HEK293 (cell line): ENCODE measurements at regions not wholly inside any gene's neighbourhood (a gene's known extent, or its start where the extent isn't known, plus 50 kb on each side); places are given as distances from the start of the nearest gene placed in this dataset.

Experiments used
- CTCF ChIA-PET: fragments of 350-600 bp; formaldehyde crosslinking; extraction: SDS; loops from one replicate; lab custom pipeline; 2021; ENCODE audit warnings: antibody characterized with exemption; lab: Yijun Ruan, JAX
- POLR2A ChIA-PET: fragments of 300-600 bp; formaldehyde crosslinking; extraction: SDS; loops from one replicate; lab custom pipeline; 2020; ENCODE audit warnings: antibody characterized with exemption, inconsistent platforms; lab: Yijun Ruan, JAX
- H3K27ac ChIP-seq: fragments of 200-500 bp; sonication (Bioruptor generic); 2 replicates; pipeline ENCODE4 v1.5.1; 2014; ENCODE audit warnings: low read depth, low read length, control low read depth, inconsistent platforms; ENCODE audit errors: extremely low read depth
- H3K36me3 ChIP-seq, 2 experiments: fragments of 200-500 bp in 1 of 2; sonication (Bioruptor generic) in 1 of 2; 1 replicate in 1 of 2; 2 replicates in 1 of 2; pipeline ENCODE4 v1.5.1; 2014 to 2017; ENCODE audit warnings: inconsistent platforms in 2 of 2, low read length in 2 of 2; ENCODE audit not compliant: control insufficient read depth in 2 of 2, insufficient read depth in 1 of 2
- H3K4me1 ChIP-seq: fragments of 200-500 bp; sonication (Bioruptor generic); 2 replicates; pipeline ENCODE4 v1.5.1; 2014; ENCODE audit warnings: mild to moderate bottlenecking, low read length, inconsistent platforms; ENCODE audit not compliant: control insufficient read depth, insufficient read depth
- H3K4me3 ChIP-seq: 2 replicates; pipeline ENCODE4 v1.5.1; 2011; ENCODE audit warnings: low read depth, mild to moderate bottlenecking, control low read depth, low read length, moderate library complexity
- H3K9me3 ChIP-seq: fragments of 200-500 bp; sonication (Bioruptor generic); 2 replicates; pipeline ENCODE4 v1.5.1; 2014; ENCODE audit warnings: low read depth, low read length, inconsistent platforms; ENCODE audit not compliant: control insufficient read depth, insufficient read depth
- FEZF1 ChIP-seq: fragments of 450-650 bp; formaldehyde crosslinking; IDR thresholded peaks from 2 replicates; pipeline ENCODE4 v1.5.1; 2016; ENCODE audit warnings: missing biosample characterization, missing genetic modification characterization
- KLF16 ChIP-seq: fragments of 450-650 bp; formaldehyde crosslinking; IDR thresholded peaks from 2 replicates; pipeline ENCODE4 v1.5.1; 2017; ENCODE audit warnings: missing biosample characterization, missing genetic modification characterization
- KLF8 ChIP-seq: fragments of 450-650 bp; formaldehyde crosslinking; IDR thresholded peaks from 2 replicates; pipeline ENCODE4 v1.5.1; 2016; ENCODE audit warnings: missing biosample characterization, missing genetic modification characterization
- SP2 ChIP-seq: fragments of 450-650 bp; formaldehyde crosslinking; IDR thresholded peaks from 2 replicates; pipeline ENCODE4 v1.5.1; 2016; ENCODE audit warnings: missing biosample characterization, missing genetic modification characterization
- TRIM28 ChIP-seq: IDR thresholded peaks from 2 replicates; pipeline ENCODE4 v1.6.1; 2011; ENCODE audit warnings: low read length, control low read depth, borderline replicate concordance
- WT1 ChIP-seq: fragments of 450-650 bp; formaldehyde crosslinking; IDR thresholded peaks from 2 replicates; pipeline ENCODE4 v1.5.1; 2016; ENCODE audit warnings: missing biosample characterization, missing genetic modification characterization
- ZEB2 ChIP-seq: fragments of 450-650 bp; formaldehyde crosslinking; IDR thresholded peaks from 2 replicates; pipeline ENCODE4 v1.5.1; 2016; ENCODE audit warnings: missing biosample characterization, missing genetic modification characterization
- ZNF146 ChIP-seq: fragments of 450-650 bp; formaldehyde crosslinking; IDR thresholded peaks from 2 replicates; pipeline ENCODE4 v1.5.1; 2016; ENCODE audit warnings: missing biosample characterization, missing genetic modification characterization
- ZNF2 ChIP-seq: fragments of 450-650 bp; formaldehyde crosslinking; IDR thresholded peaks from 2 replicates; pipeline ENCODE4 v1.5.1; 2016; ENCODE audit warnings: missing biosample characterization, missing genetic modification characterization
- ZNF362 ChIP-seq: fragments of 450-650 bp; formaldehyde crosslinking; IDR thresholded peaks from 2 replicates; pipeline ENCODE4 v1.5.1; 2016; ENCODE audit warnings: missing biosample characterization, missing genetic modification characterization
- ZNF37A ChIP-seq: fragments of 450-650 bp; IDR thresholded peaks from 2 replicates; pipeline ENCODE4 v1.5.1; 2018; ENCODE audit warnings: missing biosample characterization, missing genetic modification characterization
- ZNF521 ChIP-seq: fragments of 450-650 bp; formaldehyde crosslinking; IDR thresholded peaks from 2 replicates; pipeline ENCODE4 v1.5.1; 2017; ENCODE audit warnings: missing biosample characterization, mild to moderate bottlenecking, missing genetic modification characterization
- ZNF624 ChIP-seq: fragments of 450-650 bp; formaldehyde crosslinking; IDR thresholded peaks from 2 replicates; pipeline ENCODE4 v1.5.1; 2017; ENCODE audit warnings: missing biosample characterization, missing genetic modification characterization
- ZNF776 ChIP-seq: fragments of 450-650 bp; formaldehyde crosslinking; IDR thresholded peaks from 2 replicates; pipeline ENCODE4 v1.5.0; 2017; ENCODE audit warnings: missing biosample characterization, missing genetic modification characterization, borderline replicate concordance
- TF ChIP-seq, protein P1 (sequence below): fragments of 450-650 bp; formaldehyde crosslinking; optimal IDR thresholded peaks from 2 replicates; pipeline ENCODE3; 2016; ENCODE audit warnings: missing biosample characterization, mild to moderate bottlenecking, missing genetic modification characterization
- TF ChIP-seq, protein P2 (sequence below): fragments of 450-650 bp; formaldehyde crosslinking; IDR thresholded peaks from 2 replicates; pipeline ENCODE4 v1.5.1; 2017; ENCODE audit warnings: missing biosample characterization, missing genetic modification characterization
- TF ChIP-seq, protein P3 (sequence below): IDR thresholded peaks from 2 replicates; pipeline ENCODE4 v1.6.1; 2011; ENCODE audit warnings: mild to moderate bottlenecking, low read depth, low read length, borderline replicate concordance

DNA sequence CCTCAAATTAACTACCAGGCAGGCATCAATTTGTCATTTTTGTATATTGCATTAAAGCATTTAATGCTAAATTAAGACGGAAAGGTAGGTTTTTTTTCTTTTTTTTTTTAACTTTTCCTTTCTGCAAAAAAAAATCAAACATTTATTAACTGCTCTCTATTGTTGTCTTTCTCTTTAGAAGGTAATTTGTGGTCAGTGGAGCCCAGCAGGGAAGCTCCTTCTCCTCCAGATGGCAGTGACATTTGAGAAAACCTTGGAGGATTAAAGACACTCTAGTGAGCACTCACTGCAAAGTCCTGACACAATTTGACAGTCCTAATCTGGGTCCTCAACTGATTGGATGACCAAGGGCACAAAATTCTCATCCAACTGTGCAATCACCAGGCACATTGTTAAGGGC lies 102.4 kb downstream of the SLIT2 start (continued):
- TF ChIP-seq ZNF362 = peak; percentile 92
- no peak for TF ChIP-seq ZNF776 (tag by site-specific recombination)
- no peak for TF ChIP-seq ZNF37A (tag by site-specific recombination)
- TF ChIP-seq ZNF2 (tag by site-specific recombination) = no peak
- peak; percentile 80 for TF ChIP-seq FEZF1
- no peak for TF ChIP-seq ZNF624
- 0 out of 2 replicates have a peak, but pooled peaks have one; percentile 12 for TF ChIP-seq TRIM28
- TF ChIP-seq, protein P1, sequence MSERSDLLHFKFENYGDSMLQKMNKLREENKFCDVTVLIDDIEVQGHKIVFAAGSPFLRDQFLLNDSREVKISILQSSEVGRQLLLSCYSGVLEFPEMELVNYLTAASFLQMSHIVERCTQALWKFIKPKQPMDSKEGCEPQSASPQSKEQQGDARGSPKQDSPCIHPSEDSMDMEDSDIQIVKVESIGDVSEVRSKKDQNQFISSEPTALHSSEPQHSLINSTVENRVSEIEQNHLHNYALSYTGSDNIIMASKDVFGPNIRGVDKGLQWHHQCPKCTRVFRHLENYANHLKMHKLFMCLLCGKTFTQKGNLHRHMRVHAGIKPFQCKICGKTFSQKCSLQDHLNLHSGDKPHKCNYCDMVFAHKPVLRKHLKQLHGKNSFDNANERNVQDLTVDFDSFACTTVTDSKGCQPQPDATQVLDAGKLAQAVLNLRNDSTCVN (tag by site-specific recombination) = no peak
- no peak for TF ChIP-seq KLF16 (tag by site-specific recombination)
- peak; percentile 34; the same call in 1 of the 2 replicates for TF ChIP-seq ZEB2 (tag by site-specific recombination)
- TF ChIP-seq SP2 (tag by site-specific recombination) = no peak

DNA sequence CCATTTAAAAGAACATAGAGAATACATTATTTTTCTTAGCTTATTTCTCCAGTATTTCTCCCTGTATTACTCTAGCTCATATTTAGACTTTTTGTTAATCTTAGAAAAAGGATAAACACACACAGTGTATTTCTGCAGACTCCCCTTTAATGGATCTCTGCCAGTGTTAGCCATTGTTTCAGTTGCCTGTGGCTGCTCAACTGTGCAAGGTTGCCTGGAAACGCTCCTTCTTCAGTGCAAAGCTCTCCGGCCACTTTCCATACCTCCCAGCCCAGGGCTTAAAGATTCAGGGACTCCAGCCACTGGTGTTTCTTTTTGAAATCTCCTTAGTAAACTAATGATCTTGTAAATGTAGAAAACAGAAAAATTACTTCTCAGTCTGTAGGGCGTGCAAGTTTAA lies 104.9 kb downstream of the SLIT2 start:
- Histone ChIP-seq H3K9me3 (no peaks in the 10 kb centered on the region), H3K36me3 (peaks cover 0 to 21% of the 10 kb centered on the region in 2 experiments; a peak in 1 of 3 replicates), H3K4me3 (no peak overlapping the region), H3K27ac (no peak overlapping the region), H3K4me1 (peaks cover 14% of the 10 kb centered on the region)
- TF ChIP-seq, protein P2, sequence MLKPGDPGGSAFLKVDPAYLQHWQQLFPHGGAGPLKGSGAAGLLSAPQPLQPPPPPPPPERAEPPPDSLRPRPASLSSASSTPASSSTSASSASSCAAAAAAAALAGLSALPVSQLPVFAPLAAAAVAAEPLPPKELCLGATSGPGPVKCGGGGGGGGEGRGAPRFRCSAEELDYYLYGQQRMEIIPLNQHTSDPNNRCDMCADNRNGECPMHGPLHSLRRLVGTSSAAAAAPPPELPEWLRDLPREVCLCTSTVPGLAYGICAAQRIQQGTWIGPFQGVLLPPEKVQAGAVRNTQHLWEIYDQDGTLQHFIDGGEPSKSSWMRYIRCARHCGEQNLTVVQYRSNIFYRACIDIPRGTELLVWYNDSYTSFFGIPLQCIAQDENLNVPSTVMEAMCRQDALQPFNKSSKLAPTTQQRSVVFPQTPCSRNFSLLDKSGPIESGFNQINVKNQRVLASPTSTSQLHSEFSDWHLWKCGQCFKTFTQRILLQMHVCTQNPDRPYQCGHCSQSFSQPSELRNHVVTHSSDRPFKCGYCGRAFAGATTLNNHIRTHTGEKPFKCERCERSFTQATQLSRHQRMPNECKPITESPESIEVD (tag by site-specific recombination) = peak; percentile 40; the same call in 1 of the 2 replicates
- TF ChIP-seq ZNF146 (no peak), ZNF521 (tag by site-specific recombination) (no peak), WT1 (tag by site-specific recombination) (no peak), KLF8 (tag by site-specific recombination) (no peak)
- ChIA-PET CTCF (no interaction called here), POLR2A (no interaction called here)

GRCh38 chr4:20358110-20358509 lies 106.4 kb downstream of the SLIT2 start:
- H3K36me3 ChIP-seq = peaks cover 0 to 25% of the 10 kb centered on the region in 2 experiments; a peak in 1 of 3 replicates
- TF ChIP-seq, protein P3, sequence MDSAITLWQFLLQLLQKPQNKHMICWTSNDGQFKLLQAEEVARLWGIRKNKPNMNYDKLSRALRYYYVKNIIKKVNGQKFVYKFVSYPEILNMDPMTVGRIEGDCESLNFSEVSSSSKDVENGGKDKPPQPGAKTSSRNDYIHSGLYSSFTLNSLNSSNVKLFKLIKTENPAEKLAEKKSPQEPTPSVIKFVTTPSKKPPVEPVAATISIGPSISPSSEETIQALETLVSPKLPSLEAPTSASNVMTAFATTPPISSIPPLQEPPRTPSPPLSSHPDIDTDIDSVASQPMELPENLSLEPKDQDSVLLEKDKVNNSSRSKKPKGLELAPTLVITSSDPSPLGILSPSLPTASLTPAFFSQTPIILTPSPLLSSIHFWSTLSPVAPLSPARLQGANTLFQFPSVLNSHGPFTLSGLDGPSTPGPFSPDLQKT = no peak
- ChIA-PET CTCF (no interaction called here), POLR2A (no interaction called here)
- no peak overlapping the region for H3K27ac ChIP-seq
- no peak overlapping the region for H3K4me3 ChIP-seq
- H3K4me1 ChIP-seq = peaks cover 14% of the 10 kb centered on the region
- no peaks in the 10 kb centered on the region for H3K9me3 ChIP-seq
